H1 (cell line): ENCODE measurements at regions not wholly inside any gene's neighbourhood (a gene's known extent, or its start where the extent isn't known, plus 50 kb on each side); places are given as distances from the start of the nearest gene placed in this dataset.

Experiments
- CTCF ChIA-PET: fragments of 300-600 bp; sonication (Branson Sonifier 250); formaldehyde crosslinking; loops from one replicate; lab custom pipeline; 2021; ENCODE audit not compliant: partially characterized antibody; lab: Charles Lee
- POLR2A ChIA-PET: fragments of 300-600 bp; sonication (Branson Sonifier 250); formaldehyde crosslinking; loops from one replicate; lab custom pipeline; 2021; ENCODE audit warnings: inconsistent platforms; ENCODE audit not compliant: partially characterized antibody; lab: Charles Lee
- DNase-seq, 2 experiments: peaks; one replicate each; pipeline versions ENCODE4 v3.0.0 to v3.0.0-alpha.2; 2010 to 2022; ENCODE audit warnings: low spot score in 2 of 2, low read depth in 1 of 2, mixed read lengths in 1 of 2
- FAIRE-seq: peaks from 2 replicates; lab custom pipeline; 2011; peaks lifted over from hg19 to GRCh38; lab: Jason Lieb, UNC
- H2AFZ ChIP-seq: 2 replicates; pipeline ENCODE4 v1.8.1; 2012; ENCODE audit warnings: low read length, inconsistent platforms
- H2AK5ac ChIP-seq: 2 replicates; pipeline ENCODE4 v1.6.1; 2013; ENCODE audit warnings: low read depth, low read length
- H2BK120ac ChIP-seq: replicated peaks from 2 replicates; pipeline ENCODE3; 2013; ENCODE audit warnings: low read depth, low read length, inconsistent platforms
- H2BK12ac ChIP-seq: 2 replicates; pipeline ENCODE4 v1.6.1; 2013; ENCODE audit warnings: low read depth, low read length
- H2BK15ac ChIP-seq: 2 replicates; pipeline ENCODE4 v1.6.1; 2013; ENCODE audit warnings: low read length
- H2BK20ac ChIP-seq: 2 replicates; pipeline ENCODE4 v1.6.1; 2013; ENCODE audit warnings: low read length
- H2BK5ac ChIP-seq: 2 replicates; pipeline ENCODE4 v1.6.1; 2013; ENCODE audit warnings: low read depth, low read length
- H3K14ac ChIP-seq: 2 replicates; pipeline ENCODE4 v1.6.1; 2013; ENCODE audit warnings: inconsistent platforms; ENCODE audit not compliant: insufficient read length
- H3K18ac ChIP-seq: 2 replicates; pipeline ENCODE4 v1.6.1; 2013; ENCODE audit warnings: low read length; ENCODE audit errors: extremely low read depth
- H3K23ac ChIP-seq: 2 replicates; pipeline ENCODE4 v1.6.1; 2013; ENCODE audit warnings: inconsistent platforms; ENCODE audit not compliant: insufficient read length
- H3K23me2 ChIP-seq: 2 replicates; pipeline ENCODE4 v1.6.1; 2013; ENCODE audit warnings: low read depth, low read length
- H3K27ac ChIP-seq: 2 replicates; pipeline ENCODE4 v1.6.1; 2011; ENCODE audit warnings: low read depth, low read length, inconsistent platforms
- H3K27me3 ChIP-seq, 4 experiments: replicated peaks in 1 of 4; 1 replicate in 1 of 4; 2 replicates in 3 of 4; pipeline versions ENCODE4 v1.6.1 to v1.8.1; 2011 to 2013; ENCODE audit warnings: low read length in 3 of 4, mild to moderate bottlenecking in 3 of 4, inconsistent platforms in 2 of 4, mixed read lengths in 2 of 4, moderate library complexity in 1 of 4; ENCODE audit not compliant: control insufficient read depth in 3 of 4, insufficient read depth in 3 of 4; ENCODE audit errors: extremely low read depth in 1 of 4
- H3K36me3 ChIP-seq, 4 experiments: 2 replicates each; pipeline versions ENCODE4 v1.6.1 to v1.8.1; 2011 to 2013; ENCODE audit warnings: mild to moderate bottlenecking in 4 of 4, low read length in 3 of 4, moderate library complexity in 2 of 4, control low read depth in 1 of 4, inconsistent platforms in 1 of 4; ENCODE audit not compliant: insufficient read depth in 4 of 4, control insufficient read depth in 2 of 4
- H3K4ac ChIP-seq: replicated peaks from 2 replicates; pipeline ENCODE3; 2013; ENCODE audit warnings: low read length, low read depth, mixed read lengths, inconsistent platforms; ENCODE audit not compliant: insufficient read length
- H3K4me1 ChIP-seq, 4 experiments: replicated peaks in 1 of 4; 1 replicate in 1 of 4; 2 replicates in 3 of 4; pipeline versions ENCODE4 v1.6.1 to v1.8.1; 2011 to 2013; ENCODE audit warnings: low read length in 3 of 4, inconsistent platforms in 2 of 4, mixed read lengths in 1 of 4; ENCODE audit not compliant: insufficient read depth in 4 of 4, control insufficient read depth in 3 of 4
- H3K4me2 ChIP-seq, 2 experiments: 2 replicates each; pipeline versions ENCODE4 v1.6.1 to v1.8.1; 2011 to 2013; ENCODE audit warnings: low read depth in 2 of 2, low read length in 2 of 2, control low read depth in 1 of 2, inconsistent platforms in 1 of 2, mild to moderate bottlenecking in 1 of 2; ENCODE audit not compliant: insufficient read depth in 1 of 2
- H3K4me3 ChIP-seq, 4 experiments: fragments of 200-600, 300-600 bp in 1 of 4; sonication (generic), shearing (Covaris generic), sonication (Bioruptor Twin) in 1 of 4; 2 replicates each; pipeline versions ENCODE4 v1.5.1 to v1.8.1; 2011 to 2016; ENCODE audit warnings: low read length in 4 of 4, low read depth in 3 of 4, control low read depth in 2 of 4, inconsistent platforms in 2 of 4, mild to moderate bottlenecking in 2 of 4, mixed read lengths in 1 of 4, moderate library complexity in 1 of 4; ENCODE audit not compliant: insufficient read depth in 2 of 4; ENCODE audit errors: extremely low read depth in 1 of 4
- H3K56ac ChIP-seq: replicated peaks from 2 replicates; pipeline ENCODE3; 2013; ENCODE audit warnings: low read depth, mild to moderate bottlenecking, mixed read lengths, low read length, inconsistent platforms; ENCODE audit not compliant: insufficient read length
- H3K79me1 ChIP-seq: 2 replicates; pipeline ENCODE4 v1.6.1; 2013; ENCODE audit warnings: low read depth, low read length, control low read depth
- H3K79me2 ChIP-seq, 2 experiments: 2 replicates each; pipeline versions ENCODE4 v1.6.1 to v1.8.1; 2012 to 2013; ENCODE audit warnings: low read length in 2 of 2, mild to moderate bottlenecking in 2 of 2, inconsistent platforms in 1 of 2; ENCODE audit not compliant: insufficient read depth in 2 of 2, control insufficient read depth in 1 of 2
- H3K9ac ChIP-seq, 4 experiments: replicated peaks in 1 of 4; 1 replicate in 1 of 4; 2 replicates in 3 of 4; pipeline versions ENCODE4 v1.6.1 to v1.8.1; 2011 to 2013; ENCODE audit warnings: low read depth in 3 of 4, low read length in 3 of 4, control low read depth in 2 of 4, mild to moderate bottlenecking in 2 of 4, moderate library complexity in 2 of 4, inconsistent platforms in 1 of 4; ENCODE audit errors: extremely low read depth in 1 of 4
- H3K9me3 ChIP-seq, 2 experiments: 2 replicates each; pipeline versions ENCODE4 v1.6.1 to v1.8.1; 2012 to 2013; ENCODE audit warnings: mild to moderate bottlenecking in 2 of 2, moderate library complexity in 2 of 2, control low read depth in 1 of 2, inconsistent platforms in 1 of 2, low read depth in 1 of 2, low read length in 1 of 2, mixed read lengths in 1 of 2; ENCODE audit not compliant: insufficient read depth in 2 of 2
- H4K20me1 ChIP-seq, 2 experiments: replicated peaks in 1 of 2; 2 replicates each; pipeline versions ENCODE3 to v1.8.1; 2011 to 2013; ENCODE audit warnings: inconsistent platforms in 2 of 2, low read length in 2 of 2, mild to moderate bottlenecking in 1 of 2; ENCODE audit not compliant: insufficient read depth in 2 of 2, control insufficient read depth in 1 of 2
- H4K5ac ChIP-seq: 2 replicates; pipeline ENCODE4 v1.6.1; 2013; ENCODE audit warnings: low read length, low read depth, mixed read lengths, inconsistent platforms; ENCODE audit not compliant: insufficient read length
- H4K8ac ChIP-seq: 2 replicates; pipeline ENCODE4 v1.8.0; 2013; ENCODE audit warnings: mild to moderate bottlenecking, moderate library complexity, low read length, inconsistent platforms; ENCODE audit not compliant: insufficient read depth; ENCODE audit errors: extremely low read depth
- H4K91ac ChIP-seq: replicated peaks from 2 replicates; pipeline ENCODE3; 2013; ENCODE audit warnings: low read length, mixed read lengths, inconsistent platforms; ENCODE audit not compliant: insufficient read length
- ASH2L ChIP-seq: fragments of 200-600, 300-600 bp; sonication (generic); IDR thresholded peaks from one replicate; pipeline ENCODE4 v1.7.1; 2017; ENCODE audit warnings: low read length
- ATF3 ChIP-seq: IDR thresholded peaks from 2 replicates; pipeline ENCODE4 v1.6.1; 2011; ENCODE audit warnings: low read depth, mild to moderate bottlenecking, low read length; ENCODE audit not compliant: insufficient read depth
- CREB1 ChIP-seq: IDR thresholded peaks from 2 replicates; pipeline ENCODE4 v1.6.1; 2012; ENCODE audit warnings: inconsistent platforms
- E2F6 ChIP-seq: IDR thresholded peaks from 2 replicates; pipeline ENCODE4 v1.6.1; 2012; ENCODE audit warnings: inconsistent platforms
- FOSL1 ChIP-seq: IDR thresholded peaks from 2 replicates; pipeline ENCODE4 v1.6.1; 2011; ENCODE audit warnings: mild to moderate bottlenecking, low read depth, low read length, moderate library complexity; ENCODE audit not compliant: insufficient read depth
- GTF2F1 ChIP-seq: IDR thresholded peaks from 2 replicates; pipeline ENCODE4 v1.6.1; 2012; ENCODE audit warnings: low read depth, low read length, improper control_type of control experiment, borderline replicate concordance
- KDM1A ChIP-seq: fragments of 200-600, 300-600 bp; sonication (generic); IDR thresholded peaks from 2 replicates; pipeline ENCODE4 v1.7.1; 2016; ENCODE audit warnings: mild to moderate bottlenecking, low read length, borderline replicate concordance
- MAFK ChIP-seq: IDR thresholded peaks from 2 replicates; pipeline ENCODE4 v1.6.1; 2012; ENCODE audit warnings: low read depth, mild to moderate bottlenecking, improper control_type of control experiment, low read length
- RNF2 ChIP-seq: fragments of 200-900, 300-1000 bp; sonication (generic); IDR thresholded peaks from 2 replicates; pipeline ENCODE4 v1.7.1; 2016; ENCODE audit warnings: borderline replicate concordance, low read depth, mild to moderate bottlenecking, antibody characterized with exemption, low read length; ENCODE audit not compliant: poor library complexity, severe bottlenecking; ENCODE audit errors: missing control alignments
- RXRA ChIP-seq: IDR thresholded peaks from 2 replicates; pipeline ENCODE4 v1.6.1; 2011; ENCODE audit warnings: low read depth, mild to moderate bottlenecking, low read length, moderate library complexity; ENCODE audit not compliant: insufficient read depth
- SP2 ChIP-seq: IDR thresholded peaks from 2 replicates; pipeline ENCODE4 v1.6.1; 2012; ENCODE audit warnings: mild to moderate bottlenecking, low read length, inconsistent platforms
- SP4 ChIP-seq: IDR thresholded peaks from 2 replicates; pipeline ENCODE4 v1.6.1; 2012; ENCODE audit warnings: low read length, inconsistent platforms
- TAF7 ChIP-seq: optimal IDR thresholded peaks from 2 replicates; pipeline ENCODE3; 2011; ENCODE audit warnings: low read depth, mild to moderate bottlenecking, inconsistent platforms, low read length, moderate library complexity, borderline replicate concordance
- TCF12 ChIP-seq: IDR thresholded peaks from 2 replicates; pipeline ENCODE4 v1.6.1; 2011; ENCODE audit warnings: low read depth, mild to moderate bottlenecking, low read length
- YY1 ChIP-seq: IDR thresholded peaks from 2 replicates; pipeline ENCODE4 v1.6.1; 2011; ENCODE audit warnings: low read depth, mild to moderate bottlenecking, low read length
- WGBS, 2 experiments: shearing (Covaris generic) in 1 of 2; methylation state at CpG; one replicate each; pipeline versions ENCODE4 v1.1.6 to v1.1.7; 2013 to 2015; ENCODE audit warnings: low lambda C conversion rate in 2 of 2, mixed read lengths in 2 of 2, inconsistent platforms in 1 of 2, low coverage in 1 of 2, missing lambda C conversion rate in 1 of 2; ENCODE audit not compliant: insufficient replicate concordance in 2 of 2, insufficient coverage in 1 of 2, insufficient read length in 1 of 2; ENCODE audit errors: extremely low coverage in 1 of 2, missing lambda C conversion rate in 1 of 2; 5-methylcytosine and 5-hydroxymethylcytosine counted together

- H3K18ac ChIP-seq: no peak overlapping the region
- H3K79me2 ChIP-seq: no peaks in the 10 kb centered on the region
- no peaks in the 10 kb centered on the region for H3K36me3 ChIP-seq
- no peak overlapping the region for H2BK20ac ChIP-seq
- no peak overlapping the region for H3K4me3 ChIP-seq
- no peak overlapping the region for H3K56ac ChIP-seq
- no peak overlapping the region for H2BK120ac ChIP-seq
- 92% methylated on average over 6 of the region's 6 CpGs; no CpG with 5 or more reads in 1 of the 2 experiments for WGBS, 2 experiments
- H3K23ac ChIP-seq: no peak overlapping the region
- H2BK15ac ChIP-seq: no peak overlapping the region
- no peak overlapping the region; the same call in 1 of the 2 replicates for H4K8ac ChIP-seq
- H3K27ac ChIP-seq: no peak overlapping the region
- no peak overlapping the region for H2BK5ac ChIP-seq
- no peak overlapping the region for H3K14ac ChIP-seq
- no peak overlapping the region for H2AK5ac ChIP-seq
- DNase-seq: no peak
- no peak overlapping the region for H2AFZ ChIP-seq
- no peak overlapping the region for H3K9ac ChIP-seq
- no peaks in the 10 kb centered on the region for H4K20me1 ChIP-seq
- no peaks in the 10 kb centered on the region for H3K27me3 ChIP-seq
- CTCF ChIA-PET: no interaction called here
- no peak overlapping the region for H4K91ac ChIP-seq
- no peak for FAIRE-seq
- H4K5ac ChIP-seq: no peak overlapping the region
- H3K4ac ChIP-seq: no peak overlapping the region
- no peaks in the 10 kb centered on the region for H3K79me1 ChIP-seq
- POLR2A ChIA-PET: no interaction called here
- H3K4me1 ChIP-seq: no peaks in the 10 kb centered on the region
- no peaks in the 10 kb centered on the region for H3K9me3 ChIP-seq
- H3K23me2 ChIP-seq: no peaks in the 10 kb centered on the region
- no peak overlapping the region for H2BK12ac ChIP-seq
- H3K4me2 ChIP-seq: no peak overlapping the region
- TF ChIP-seq CREB1 (no peak), RNF2 (no peak), RXRA (no peak), MAFK (no peak), E2F6 (no peak), ATF3 (no peak), FOSL1 (no peak), KDM1A (no peak), TAF7 (no peak), SP2 (no peak), YY1 (no peak), ASH2L (no peak), SP4 (no peak), TCF12 (no peak), GTF2F1 (no peak)
Measured at GRCh38 chr3:188025555-188025954, 128.4 kb upstream of the LPP start.
